Loucy (cell line): ENCODE measurements at regions not wholly inside any gene's neighbourhood (a gene's known extent, or its start where the extent isn't known, plus 50 kb on each side); places are given as distances from the start of the nearest gene placed in this dataset.

Source experiments
- CTCF ChIP-seq: fragments of 200-600 bp; sonication (generic); conservative IDR thresholded peaks from 2 replicates; pipeline ENCODE4 v1.5.1; 2014; ENCODE audit warnings: mild to moderate bottlenecking, antibody characterized with exemption, low read length
- EZH2phosphoT487 ChIP-seq: fragments of 200-600 bp; IDR thresholded peaks from 2 replicates; pipeline ENCODE4 v1.6.1; 2018; ENCODE audit warnings: antibody characterized with exemption, mild to moderate bottlenecking, moderate library complexity, borderline replicate concordance

- TF ChIP-seq CTCF: no peak
- no peak for TF ChIP-seq EZH2phosphoT487
These were observed 1492.4 kb downstream of the AACS start for GRCh38 chr12:126557659-126558058.
